Common myeloid progenitor, CD34-positive (primary cell): ENCODE measurements at regions not wholly inside any gene's neighbourhood (a gene's known extent, or its start where the extent isn't known, plus 50 kb on each side); places are given as distances from the start of the nearest gene placed in this dataset.
"Not testable (repeated sequence)": the region's sequence is repeated elsewhere in the genome, so short reads cannot be mapped to it uniquely, and the experiment has no call there.

Experiments
- CTCF ChIA-PET: fragments of 350-600 bp; sonication (Branson Sonifier 250); formaldehyde crosslinking; loops from one replicate; lab custom pipeline; 2021; ENCODE audit warnings: antibody characterized with exemption; lab: Charles Lee
- POLR2A ChIA-PET: fragments of 350-600 bp; sonication (Branson Sonifier 250); formaldehyde crosslinking; loops from one replicate; lab custom pipeline; 2021; ENCODE audit warnings: antibody characterized with exemption; lab: Charles Lee
- DNase-seq, 3 donors: peaks; one replicate each; pipeline versions ENCODE4 v3.0.0 to v3.0.0-alpha.2; 2013
- H3K27ac ChIP-seq, 2 experiments: 1 replicate in 1 of 2; 2 replicates in 1 of 2; pipeline ENCODE4 v1.7.0; 2013; ENCODE audit warnings: inconsistent platforms in 2 of 2, low read length in 2 of 2, mild to moderate bottlenecking in 2 of 2, low read depth in 1 of 2, moderate library complexity in 1 of 2; ENCODE audit not compliant: severe bottlenecking in 2 of 2, insufficient read depth in 1 of 2, poor library complexity in 1 of 2
- H3K27me3 ChIP-seq, 5 experiments: replicated peaks in 2 of 5; 1 replicate in 3 of 5; 2 replicates in 2 of 5; pipeline versions ENCODE4 v1.6.1 to v1.7.0; 2013; ENCODE audit warnings: low read length in 4 of 5, mild to moderate bottlenecking in 2 of 5, moderate library complexity in 2 of 5, inconsistent platforms in 1 of 5; ENCODE audit not compliant: insufficient read depth in 5 of 5, control insufficient read depth in 4 of 5
- H3K36me3 ChIP-seq, 4 experiments: 1 replicate in 2 of 4; 2 replicates in 2 of 4; pipeline versions ENCODE4 v1.6.1 to v1.7.0; 2013; ENCODE audit warnings: low read length in 3 of 4, control low read depth in 1 of 4, mild to moderate bottlenecking in 1 of 4; ENCODE audit not compliant: control insufficient read depth in 4 of 4, insufficient read depth in 4 of 4
- H3K4me1 ChIP-seq, 4 experiments: 1 replicate in 3 of 4; 2 replicates in 1 of 4; pipeline versions ENCODE4 v1.6.1 to v1.7.1; 2013; ENCODE audit warnings: low read length in 3 of 4, mild to moderate bottlenecking in 3 of 4, control low read depth in 1 of 4, inconsistent platforms in 1 of 4, moderate library complexity in 1 of 4; ENCODE audit not compliant: control insufficient read depth in 4 of 4, insufficient read depth in 4 of 4; ENCODE audit errors: control extremely low read depth in 1 of 4
- H3K4me3 ChIP-seq, 7 experiments: 1 replicate in 4 of 7; 2 replicates in 3 of 7; pipeline versions ENCODE4 v1.5.1 to v1.7.0; 2013; ENCODE audit warnings: mild to moderate bottlenecking in 7 of 7, low read length in 6 of 7, moderate library complexity in 6 of 7, inconsistent platforms in 2 of 7, low read depth in 2 of 7, control low read depth in 1 of 7; ENCODE audit not compliant: insufficient read depth in 4 of 7, control insufficient read depth in 1 of 7; ENCODE audit errors: extremely low read depth in 1 of 7
- H3K9me3 ChIP-seq, 5 experiments: 1 replicate in 4 of 5; 2 replicates in 1 of 5; pipeline versions ENCODE4 v1.6.1 to v1.7.1; 2013; ENCODE audit warnings: low read length in 4 of 5, mild to moderate bottlenecking in 2 of 5, inconsistent platforms in 1 of 5, low read depth in 1 of 5, moderate library complexity in 1 of 5; ENCODE audit not compliant: control insufficient read depth in 4 of 5, insufficient read depth in 2 of 5; ENCODE audit errors: control extremely low read depth in 1 of 5
- WGBS: methylation state at CpG from one replicate; pipeline ENCODE4 v1.1.5; 2013; ENCODE audit not compliant: insufficient coverage; 5-methylcytosine and 5-hydroxymethylcytosine counted together

DNA sequence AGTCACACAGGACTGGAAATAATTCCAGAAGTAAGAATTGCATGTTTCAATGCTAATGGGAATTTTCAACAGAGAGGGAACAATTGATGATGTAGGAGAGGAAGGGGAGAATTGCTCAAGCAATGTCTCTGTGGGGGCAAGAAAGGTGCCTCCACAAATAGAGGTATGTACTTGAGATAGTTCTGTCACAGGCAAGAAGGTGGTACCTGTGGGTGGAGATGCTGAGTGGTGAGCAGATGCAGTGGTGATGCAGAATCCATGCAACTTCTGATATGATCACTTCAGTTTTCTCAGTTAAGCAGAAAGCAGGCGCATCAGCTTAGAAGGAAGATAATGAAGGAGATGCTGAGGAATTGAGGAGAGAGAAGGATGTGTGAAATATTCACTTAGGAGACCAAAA, 55.1 kb upstream of the SEC24B start:
- ChIA-PET POLR2A (no interaction called here), CTCF (interaction anchor here (1.2 kb wide), 1 partner anchor 13 kb away, joined by 3 read pairs; no protein-coding TSS in a partner anchor)
- Histone ChIP-seq H3K27me3 (peaks cover 0 to 75% (median 23%) of the 10 kb centered on the region in 5 experiments), H3K4me1 (no peaks in the 10 kb centered on the region), H3K27ac (no peak overlapping the region), H3K36me3 (no peaks in the 10 kb centered on the region), H3K9me3 (no peaks in the 10 kb centered on the region), H3K4me3 (no peak overlapping the region)
- DNase-seq = no peak
- WGBS = 100% methylated on average over 1 of the region's 1 CpG

DNA sequence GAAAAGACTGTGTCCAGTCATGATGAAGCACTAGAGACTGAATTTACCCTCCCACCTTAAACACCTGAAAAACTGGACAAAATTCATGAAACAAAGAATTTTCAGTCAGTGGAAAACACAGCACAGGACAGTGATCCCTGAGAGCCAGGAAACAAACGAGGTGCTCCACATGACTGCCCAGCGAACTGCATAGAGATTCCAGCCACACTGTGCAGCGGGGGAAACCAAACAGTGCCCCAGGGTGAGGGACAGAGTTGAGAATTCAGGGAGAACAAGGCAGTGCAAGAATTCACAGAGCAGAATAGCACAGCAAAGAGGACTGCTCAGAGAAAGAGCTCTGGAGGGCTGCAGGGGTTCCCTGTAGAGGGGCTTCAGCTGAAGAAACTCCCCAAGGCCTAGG, 55.5 kb upstream of the SEC24B start:
- CTCF ChIA-PET = no interaction called here
- POLR2A ChIA-PET = no interaction called here

DNA sequence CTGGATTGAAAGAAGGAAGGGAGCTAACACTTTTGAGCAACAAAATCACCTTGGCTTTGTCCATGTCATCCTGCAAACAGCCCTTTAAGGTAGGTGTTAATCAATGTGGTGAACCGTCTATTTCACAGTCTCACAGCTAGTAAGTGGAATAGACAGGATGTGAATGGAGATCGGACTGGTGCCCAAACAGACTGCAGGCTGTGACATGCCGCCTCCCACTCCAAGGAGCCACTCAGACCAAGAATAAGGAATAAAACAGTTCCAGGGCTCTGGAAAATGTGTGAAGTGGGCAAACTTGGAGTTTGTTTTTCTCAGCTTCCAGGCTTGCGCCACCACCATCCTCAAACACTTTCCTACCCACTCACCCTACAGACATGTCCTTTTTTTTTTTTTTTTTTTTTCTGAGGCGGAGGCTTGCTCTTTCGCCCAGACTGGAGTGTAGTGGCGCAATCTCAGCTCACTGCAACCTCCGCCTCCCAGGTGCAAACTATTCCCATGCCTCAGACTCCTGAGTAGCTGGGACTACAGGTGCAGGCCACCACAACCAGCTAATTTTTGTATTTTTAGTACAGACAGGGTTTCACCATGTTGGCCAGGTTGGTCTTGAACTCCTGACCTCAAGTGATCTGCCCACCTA, 57.7 kb upstream of the SEC24B start:
- H3K27me3 ChIP-seq = peaks cover 0 to 87% (median 37%) of the 10 kb centered on the region in 5 experiments
- no peak for DNase-seq
- ChIA-PET CTCF (interaction anchor here (0.6 to 1.1 kb wide), 2 partner anchors 9 to 294 kb away, joined by 3 to 4 read pairs; no protein-coding TSS in a partner anchor), POLR2A (no interaction called here)
- no peak overlapping the region for H3K4me3 ChIP-seq
- WGBS = 97% methylated on average over 7 of the region's 8 CpGs
- H3K9me3 ChIP-seq = peaks cover 0 to 4% (median 0%) of the 10 kb centered on the region in 5 experiments
- no peak overlapping the region for H3K27ac ChIP-seq
- no peaks in the 10 kb centered on the region for H3K36me3 ChIP-seq
- no peaks in the 10 kb centered on the region for H3K4me1 ChIP-seq

More for the DNA sequence above, 55.5 kb upstream of the SEC24B start:
- no peak for DNase-seq
- H3K27ac ChIP-seq = no peak overlapping the region
- peaks cover 0 to 77% (median 24%) of the 10 kb centered on the region in 5 experiments for H3K27me3 ChIP-seq
- H3K9me3 ChIP-seq = no peaks in the 10 kb centered on the region
- H3K36me3 ChIP-seq = no peaks in the 10 kb centered on the region
- no peak overlapping the region for H3K4me3 ChIP-seq
- no peaks in the 10 kb centered on the region for H3K4me1 ChIP-seq
- 95% methylated on average over 3 of the region's 3 CpGs for WGBS

DNA sequence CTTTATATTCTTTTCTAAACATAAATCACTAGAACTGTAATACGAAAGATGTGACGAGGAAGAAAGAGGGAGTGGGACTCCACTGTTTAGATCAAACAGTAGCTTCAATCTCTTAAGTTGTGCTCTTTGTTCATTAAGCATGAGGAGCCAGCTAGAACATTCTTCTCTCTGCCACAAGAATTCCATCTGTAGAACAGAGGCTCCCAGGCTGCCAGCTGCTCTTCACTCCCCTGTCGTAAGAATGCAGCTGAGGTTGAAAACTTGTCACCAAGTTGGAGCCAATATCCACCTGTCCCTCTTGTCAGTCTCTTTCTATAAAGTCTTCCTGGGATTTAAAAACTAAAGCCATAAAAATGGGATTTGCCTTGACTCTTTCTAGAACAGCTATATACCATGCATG, 65.0 kb upstream of the SEC24B start:
- Histone ChIP-seq H3K27ac (no peak overlapping the region), H3K36me3 (no peaks in the 10 kb centered on the region), H3K27me3 (peaks cover 7 to 90% (median 35%) of the 10 kb centered on the region in 5 experiments), H3K4me1 (no peaks in the 10 kb centered on the region), H3K9me3 (peaks cover 0 to 4% (median 0%) of the 10 kb centered on the region in 5 experiments), H3K4me3 (no peak overlapping the region)
- 88% methylated on average over 3 of the region's 3 CpGs for WGBS
- ChIA-PET POLR2A (interaction anchor here (0.7 kb wide), 1 partner anchor 1285 kb away, joined by 4 read pairs; no protein-coding TSS in a partner anchor), CTCF (no interaction called here)
- no peak for DNase-seq

DNA sequence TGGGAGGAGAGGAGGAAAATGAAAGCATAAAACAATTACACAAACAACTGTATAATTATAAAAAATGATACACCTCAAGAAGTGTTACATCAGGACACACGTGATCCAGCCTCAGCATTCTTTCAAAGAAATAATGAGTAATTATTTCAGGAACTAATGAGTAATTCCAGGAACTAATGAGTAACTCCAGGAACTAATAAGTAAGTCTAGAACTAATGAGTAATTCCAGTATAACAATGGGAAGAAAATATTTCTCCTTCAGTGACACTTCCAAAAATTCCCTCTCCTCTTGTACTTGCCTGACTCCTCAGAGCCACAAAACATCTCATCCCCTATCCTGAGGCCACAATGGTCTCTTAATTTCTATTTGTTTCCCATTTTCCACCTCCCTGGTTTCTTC, 63.5 kb upstream of the COL25A1 start:
- Histone ChIP-seq H3K27ac (no peak overlapping the region), H3K4me3 (no peak overlapping the region), H3K4me1 (no peaks in the 10 kb centered on the region), H3K9me3 (peaks cover 0 to 2% (median 0%) of the 10 kb centered on the region in 5 experiments), H3K36me3 (no peaks in the 10 kb centered on the region), H3K27me3 (peaks cover 9 to 89% (median 29%) of the 10 kb centered on the region in 5 experiments)
- no CpG with 5 or more reads among the region's 1 CpG for WGBS
- CTCF ChIA-PET = no interaction called here
- POLR2A ChIA-PET = no interaction called here
- DNase-seq = no peak

DNA sequence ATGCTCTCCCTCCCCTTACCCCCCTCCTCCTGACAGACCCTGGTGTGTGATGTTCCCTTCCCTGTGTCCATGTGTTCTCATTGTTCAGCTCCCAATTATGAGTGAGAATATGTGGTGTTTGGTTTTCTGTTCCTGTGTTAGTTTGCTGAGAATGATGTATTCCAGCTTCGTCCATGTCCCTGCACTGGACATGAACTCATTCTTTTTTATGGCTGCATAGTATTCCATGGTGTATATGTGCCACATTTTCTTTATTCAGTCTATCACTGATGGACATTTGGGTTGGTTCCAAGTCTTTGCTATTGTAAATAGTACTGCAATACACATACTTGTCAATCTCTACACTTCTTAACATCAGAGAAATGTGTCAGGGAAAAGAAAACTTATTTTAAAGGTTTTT, 62.8 kb upstream of the COL25A1 start:
- H3K4me3 ChIP-seq, DNase-seq, H3K4me1 ChIP-seq, CTCF ChIA-PET, H3K36me3 ChIP-seq, H3K27ac ChIP-seq, H3K9me3 ChIP-seq, POLR2A ChIA-PET: not testable (repeated sequence)
- peaks cover 10 to 90% (median 29%) of the 10 kb centered on the region in 5 experiments for H3K27me3 ChIP-seq
- no CpG with 5 or more reads among the region's 1 CpG for WGBS

- H3K4me1 ChIP-seq = peaks cover 7 to 17% (median 14%) of the 10 kb centered on the region in 4 experiments
- peak; percentile 68 to 89 (median 87) for DNase-seq
- WGBS = no CpG with 5 or more reads among the region's 3 CpGs
- H3K27ac ChIP-seq = no peak overlapping the region
- peak overlapping the region in 1 of 7 experiments; percentile 23 for H3K4me3 ChIP-seq
- no peaks in the 10 kb centered on the region for H3K9me3 ChIP-seq
- POLR2A ChIA-PET = interaction anchor here (0.6 kb wide), 1 partner anchor 623 kb away, joined by 3 read pairs; no protein-coding TSS in a partner anchor
- peaks cover 5 to 90% (median 34%) of the 10 kb centered on the region in 5 experiments for H3K27me3 ChIP-seq
- H3K36me3 ChIP-seq = no peaks in the 10 kb centered on the region
- CTCF ChIA-PET = interaction anchor here (1.0 kb wide), 1 partner anchor 65 kb away, joined by 3 read pairs; no protein-coding TSS in a partner anchor
These were observed 56.7 kb upstream of the COL25A1 start for GRCh38 chr4:109359040-109359646.
